Mammary epithelial cell (primary cell): ENCODE measurements at regions not wholly inside any gene's neighbourhood (a gene's known extent, or its start where the extent isn't known, plus 50 kb on each side); places are given as distances from the start of the nearest gene placed in this dataset.

Experiments
- EZH2 ChIP-seq: IDR thresholded peaks from 2 replicates; pipeline ENCODE4 v1.6.1; 2012; ENCODE audit warnings: low read length, inconsistent platforms, borderline replicate concordance
- TF ChIP-seq, protein P1 (sequence below), 2 donors: IDR thresholded peaks in 1 of 2; conservative IDR thresholded peaks in 1 of 2; 2 replicates each; pipeline ENCODE4 v1.5.1; 2011 to 2012; ENCODE audit warnings: inconsistent platforms in 2 of 2, low read length in 2 of 2, mild to moderate bottlenecking in 2 of 2, control low read depth in 1 of 2, low read depth in 1 of 2; ENCODE audit not compliant: insufficient read depth in 1 of 2; ENCODE audit errors: extremely low read depth in 1 of 2

DNA sequence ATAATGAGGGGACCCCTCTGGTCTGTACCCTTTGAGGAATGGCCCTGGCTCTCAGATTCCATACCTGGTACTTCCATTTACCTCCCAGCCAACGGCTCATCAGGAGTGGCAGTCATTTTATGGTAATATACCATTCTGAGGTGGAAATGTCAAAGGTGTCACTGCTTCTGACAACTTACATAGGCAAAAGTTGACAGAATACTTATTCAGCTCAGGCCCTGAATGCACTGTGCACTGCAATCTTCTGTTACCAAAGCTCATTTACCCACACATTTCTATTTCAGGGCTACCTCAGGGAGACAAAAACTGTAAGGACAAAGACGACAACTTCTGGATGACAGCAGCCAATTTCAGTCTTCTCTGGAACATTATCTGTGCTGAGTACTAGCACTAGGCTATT is 212.2 kb upstream of the TMEM260 start:
- TF ChIP-seq, protein P1, sequence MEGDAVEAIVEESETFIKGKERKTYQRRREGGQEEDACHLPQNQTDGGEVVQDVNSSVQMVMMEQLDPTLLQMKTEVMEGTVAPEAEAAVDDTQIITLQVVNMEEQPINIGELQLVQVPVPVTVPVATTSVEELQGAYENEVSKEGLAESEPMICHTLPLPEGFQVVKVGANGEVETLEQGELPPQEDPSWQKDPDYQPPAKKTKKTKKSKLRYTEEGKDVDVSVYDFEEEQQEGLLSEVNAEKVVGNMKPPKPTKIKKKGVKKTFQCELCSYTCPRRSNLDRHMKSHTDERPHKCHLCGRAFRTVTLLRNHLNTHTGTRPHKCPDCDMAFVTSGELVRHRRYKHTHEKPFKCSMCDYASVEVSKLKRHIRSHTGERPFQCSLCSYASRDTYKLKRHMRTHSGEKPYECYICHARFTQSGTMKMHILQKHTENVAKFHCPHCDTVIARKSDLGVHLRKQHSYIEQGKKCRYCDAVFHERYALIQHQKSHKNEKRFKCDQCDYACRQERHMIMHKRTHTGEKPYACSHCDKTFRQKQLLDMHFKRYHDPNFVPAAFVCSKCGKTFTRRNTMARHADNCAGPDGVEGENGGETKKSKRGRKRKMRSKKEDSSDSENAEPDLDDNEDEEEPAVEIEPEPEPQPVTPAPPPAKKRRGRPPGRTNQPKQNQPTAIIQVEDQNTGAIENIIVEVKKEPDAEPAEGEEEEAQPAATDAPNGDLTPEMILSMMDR (conservative IDR thresholded peaks at IDR 0.05 in 1 of 2, IDR thresholded peaks at IDR 0.05 in 1 of 2; ENCODE audit: extremely low read depth in 1 of 2, insufficient read depth in 1 of 2, low read depth in 1 of 2, low read length in 2 of 2) = no peak
- TF ChIP-seq EZH2 = no peak
